SKM-1 (cell line): ENCODE measurements at regions not wholly inside any gene's neighbourhood (a gene's known extent, or its start where the extent isn't known, plus 50 kb on each side); places are given as distances from the start of the nearest gene placed in this dataset.

Experiments used
- DNase-seq: peaks from one replicate; lab custom pipeline; 2025; ENCODE audit not compliant: unreplicated experiment; lab: John Stamatoyannopoulos, UW

- no peak for DNase-seq
Measured at GRCh38 chr5:2255915-2256690, 373.4 kb upstream of the IRX4 start.

- DNase-seq, result no peak
Measured at GRCh38 chr5:2254880-2255750, 372.4 kb upstream of the IRX4 start.

DNA sequence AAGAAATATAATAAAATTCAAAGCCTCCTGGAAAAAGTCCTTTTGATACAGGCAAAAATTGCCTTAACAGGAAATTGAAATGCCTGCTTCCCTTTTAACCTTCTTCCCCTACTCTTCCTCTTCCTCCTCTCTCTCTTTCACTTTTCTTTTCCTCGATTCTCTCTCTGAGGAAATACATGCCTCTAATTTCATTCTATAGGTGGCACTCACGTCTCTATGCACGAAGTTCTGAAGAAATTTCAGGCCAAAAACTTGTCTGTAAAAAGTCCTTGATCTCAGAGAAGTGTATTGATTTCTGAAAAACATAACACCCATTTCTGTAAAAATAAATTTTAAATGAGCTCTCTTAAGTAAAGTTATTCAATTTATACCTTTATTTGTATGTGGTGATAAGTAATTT, 371.7 kb upstream of the IRX4 start:
- DNase-seq, result no peak

- no peak for DNase-seq
Measured at GRCh38 chr5:2253040-2253975, 370.6 kb upstream of the IRX4 start.

- DNase-seq, result no peak
Measured at GRCh38 chr5:2251751-2252150, 369.0 kb upstream of the IRX4 start.

- no peak for DNase-seq
Measured at GRCh38 chr5:2251298-2251697, 368.6 kb upstream of the IRX4 start.

DNA sequence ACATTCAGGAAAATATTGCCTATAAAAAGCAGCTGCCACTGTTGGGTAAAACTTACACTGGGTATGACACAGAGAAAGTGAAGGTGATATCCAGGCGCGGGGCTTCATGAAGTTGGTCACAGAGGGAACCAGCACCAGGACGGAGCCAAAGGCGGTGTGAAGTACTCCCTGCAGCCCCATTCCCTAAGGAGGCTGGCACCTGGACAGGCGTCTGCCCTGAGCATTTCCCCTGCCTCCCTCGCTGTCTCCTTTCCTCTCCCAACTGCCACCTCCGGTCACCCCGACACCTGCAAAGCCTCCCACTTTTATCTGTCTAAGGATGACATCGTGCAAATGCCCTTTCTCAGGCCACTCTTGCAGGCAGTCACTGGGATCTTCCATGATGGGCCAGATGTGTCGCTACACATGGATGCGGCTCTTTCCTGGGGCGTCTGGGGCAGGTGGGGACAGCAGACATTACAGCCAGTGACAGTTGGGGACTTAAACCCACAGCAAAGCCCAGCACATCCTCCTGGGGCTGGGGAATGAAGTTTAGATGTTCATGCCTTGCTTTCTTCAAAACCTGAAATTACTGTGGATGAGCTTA, 367.7 kb upstream of the IRX4 start:
- DNase-seq, result no peak

GRCh38 chr5:2249442-2249841, 366.7 kb upstream of the IRX4 start:
- no peak for DNase-seq

- DNase-seq, result no peak
Measured at GRCh38 chr5:2249026-2249425, 366.3 kb upstream of the IRX4 start.

DNA sequence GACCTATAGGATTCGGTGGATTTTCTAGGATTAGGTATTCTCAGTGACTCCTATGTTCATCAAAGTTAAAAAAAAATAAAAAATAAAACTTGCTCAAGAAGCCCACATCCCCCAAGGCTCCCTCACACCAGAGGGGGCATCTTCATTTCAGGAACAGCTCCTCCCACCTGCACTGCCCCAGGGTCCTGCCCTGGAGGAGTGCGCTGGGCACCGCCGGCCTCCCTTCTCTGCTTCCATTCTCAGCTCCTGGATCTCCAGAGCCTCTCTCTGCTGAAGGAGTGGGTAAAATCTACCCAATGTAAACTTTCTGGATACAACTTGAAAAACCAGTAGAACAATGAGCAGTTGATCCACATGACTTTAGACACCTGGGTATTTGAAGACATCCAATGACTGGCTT, 359.8 kb upstream of the IRX4 start:
- no peak for DNase-seq

- no peak for DNase-seq
Measured at GRCh38 chr5:2241842-2242241, 359.1 kb upstream of the IRX4 start.

- DNase-seq, result no peak
Measured at GRCh38 chr5:2240118-2240904, 357.6 kb upstream of the IRX4 start.

DNA sequence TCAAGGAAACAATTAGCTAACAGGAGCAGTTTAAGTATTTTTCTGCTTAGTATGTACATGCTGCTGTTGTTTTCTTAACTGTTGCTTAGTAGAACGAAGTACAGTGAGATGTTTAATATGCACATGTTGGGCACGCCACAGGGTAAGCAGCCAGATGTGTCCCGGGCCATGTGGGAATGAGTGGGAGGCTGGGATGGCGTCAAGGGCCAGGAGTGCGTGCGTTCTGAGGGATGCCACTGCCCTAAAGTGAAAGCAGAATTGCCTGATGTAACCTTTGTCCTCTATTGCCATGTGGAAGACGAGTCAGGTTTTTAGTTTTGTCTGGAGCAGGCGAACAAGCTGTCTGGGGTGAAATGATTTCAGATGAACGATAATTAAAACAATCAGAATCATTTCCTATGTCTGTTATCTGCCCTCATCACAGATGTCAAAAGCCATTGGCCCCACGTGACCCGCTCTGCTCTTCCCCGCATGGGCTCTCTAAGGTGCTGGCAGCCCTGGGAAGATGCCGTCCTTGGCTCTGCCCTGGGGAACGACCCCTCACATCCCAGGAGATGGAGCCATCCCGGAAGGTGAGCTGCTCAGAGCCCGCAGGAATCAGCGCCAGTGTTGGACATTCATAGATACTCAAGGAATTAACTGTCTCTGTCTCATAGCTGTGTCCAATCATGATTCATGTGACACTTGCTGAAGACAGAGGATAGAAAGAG, 356.6 kb upstream of the IRX4 start:
- DNase-seq, result no peak

- DNase-seq, result no peak
Measured at GRCh38 chr5:2238732-2239131, 356.0 kb upstream of the IRX4 start.

GRCh38 chr5:2227433-2227832, 344.7 kb upstream of the IRX4 start:
- no peak for DNase-seq

- DNase-seq, result no peak
Measured at GRCh38 chr5:2224689-2225088, 342.0 kb upstream of the IRX4 start.

- DNase-seq, result no peak
Measured at GRCh38 chr5:2223303-2223702, 340.6 kb upstream of the IRX4 start.

DNA sequence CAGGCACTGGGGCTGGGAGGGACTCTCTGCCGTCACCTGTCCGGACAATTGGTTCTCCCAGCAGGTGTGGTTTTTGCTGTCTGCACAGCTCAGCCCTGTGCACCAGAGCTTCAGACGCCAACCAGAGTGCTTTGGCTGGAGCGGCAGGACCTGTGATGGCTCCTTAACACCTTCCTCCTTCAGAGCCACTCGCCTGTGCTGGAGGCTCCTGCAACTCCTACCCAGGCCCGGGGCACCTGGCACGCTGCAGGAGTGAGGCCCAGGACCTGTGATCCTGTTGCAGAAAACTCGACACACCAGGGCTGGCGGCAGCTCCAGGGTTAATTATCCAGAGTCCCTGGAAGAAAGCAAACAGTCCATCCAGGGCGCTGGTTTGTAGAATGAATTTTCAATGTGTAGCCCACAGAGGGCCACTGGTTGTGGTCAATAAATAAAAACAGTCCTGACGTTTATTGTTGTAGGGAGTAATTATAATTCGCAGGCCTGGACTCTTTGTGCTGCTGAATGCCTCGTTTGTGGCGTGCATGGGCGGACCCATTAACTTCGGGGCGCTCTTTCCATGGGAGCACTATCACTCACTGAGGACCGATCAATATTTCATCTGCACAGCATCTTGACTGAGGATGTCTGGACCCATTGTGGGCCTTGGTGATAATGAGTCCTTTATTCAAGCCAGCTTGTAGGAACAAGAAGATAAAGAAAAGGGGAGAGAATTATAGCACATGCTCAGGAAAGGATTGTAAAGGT, 339.7 kb upstream of the IRX4 start:
- no peak for DNase-seq

DNA sequence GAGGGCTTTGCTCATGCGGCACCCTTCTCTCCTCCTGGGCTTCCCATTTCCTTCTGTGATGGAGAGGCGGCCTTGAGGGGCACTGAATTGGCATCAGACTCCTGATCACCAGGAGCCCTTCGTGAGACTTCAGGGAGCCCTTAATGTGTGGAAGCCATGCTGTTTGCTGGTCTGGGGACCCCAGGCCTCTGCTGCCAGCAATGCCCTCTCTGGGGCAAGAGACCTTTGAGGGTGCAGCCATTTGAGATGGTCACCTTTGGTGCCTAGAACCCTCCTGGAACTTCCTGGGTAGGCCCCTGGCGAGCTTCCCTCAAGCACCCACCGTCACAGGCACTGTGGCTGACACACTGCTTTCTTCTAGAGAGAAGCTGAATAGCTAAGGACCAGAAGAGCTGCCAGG, 338.7 kb upstream of the IRX4 start:
- DNase-seq, result no peak
